Naive thymus-derived CD4-positive, alpha-beta T cell (primary cell): ENCODE measurements at regions not wholly inside any gene's neighbourhood (a gene's known extent, or its start where the extent isn't known, plus 50 kb on each side); places are given as distances from the start of the nearest gene placed in this dataset.
"Not testable (repeated sequence)": the region's sequence is repeated elsewhere in the genome, so short reads cannot be mapped to it uniquely, and the experiment has no call there.

Experiments
- ATAC-seq: fragments of 150-1000 bp; cut with Tn5 transposase; 2 replicates; pipeline ENCODE4 v1.10.0; 2021; ENCODE audit warnings: mild to moderate bottlenecking, moderate library complexity
- CTCF ChIA-PET: fragments of 350-600 bp; sonication (Branson Sonifier 250); formaldehyde crosslinking; loops from one replicate; lab custom pipeline; 2021; ENCODE audit warnings: antibody characterized with exemption; lab: Charles Lee
- POLR2A ChIA-PET: fragments of 350-600 bp; sonication (Branson Sonifier 250); formaldehyde crosslinking; loops from one replicate; lab custom pipeline; 2021; ENCODE audit warnings: antibody characterized with exemption, inconsistent platforms; lab: Charles Lee
- DNase-seq, 9 donors: peaks; one replicate each; pipeline versions ENCODE4 v3.0.0 to v3.0.0-alpha.2; 2020 to 2022; ENCODE audit warnings: mixed read lengths in 1 of 9
- H3K27ac ChIP-seq: one replicate; pipeline ENCODE4 v1.7.0; 2013; ENCODE audit warnings: mild to moderate bottlenecking, low read depth, low read length, moderate library complexity
- H3K27me3 ChIP-seq, 2 donors: one replicate each; pipeline ENCODE4 v1.7.0; 2013; ENCODE audit warnings: low read length in 2 of 2, mild to moderate bottlenecking in 2 of 2, moderate library complexity in 2 of 2; ENCODE audit not compliant: control insufficient read depth in 2 of 2, insufficient read depth in 2 of 2
- H3K36me3 ChIP-seq, 3 experiments: 1 replicate in 2 of 3; 2 replicates in 1 of 3; pipeline ENCODE4 v1.7.0; 2013; ENCODE audit warnings: low read length in 3 of 3, mild to moderate bottlenecking in 3 of 3, moderate library complexity in 1 of 3; ENCODE audit not compliant: insufficient read depth in 3 of 3, control insufficient read depth in 2 of 3
- H3K4me1 ChIP-seq, 2 donors: one replicate each; pipeline ENCODE4 v1.7.0; 2013; ENCODE audit warnings: low read length in 2 of 2, mild to moderate bottlenecking in 2 of 2, moderate library complexity in 1 of 2; ENCODE audit not compliant: control insufficient read depth in 2 of 2, insufficient read depth in 2 of 2
- H3K4me3 ChIP-seq: 2 replicates; pipeline ENCODE4 v1.7.0; 2013; ENCODE audit warnings: mild to moderate bottlenecking, low read length
- H3K9me3 ChIP-seq, 3 experiments: 1 replicate in 2 of 3; 2 replicates in 1 of 3; pipeline ENCODE4 v1.7.0; 2013; ENCODE audit warnings: low read length in 3 of 3; ENCODE audit not compliant: control insufficient read depth in 2 of 3
- H3K27ac Mint-ChIP-seq, 9 donors: one replicate each; pipeline ENCODE4 v1.8.0; 2020 to 2022; ENCODE audit warnings: mixed read lengths in 9 of 9, mild to moderate bottlenecking in 8 of 9, moderate library complexity in 5 of 9, inconsistent platforms in 2 of 9
- H3K27me3 Mint-ChIP-seq, 5 donors: one replicate each; pipeline ENCODE4 v1.8.0; 2021 to 2022; ENCODE audit warnings: mixed read lengths in 5 of 5, mild to moderate bottlenecking in 1 of 5
- H3K36me3 Mint-ChIP-seq, 5 donors: one replicate each; pipeline ENCODE4 v1.8.0; 2020 to 2022; ENCODE audit warnings: mixed read lengths in 5 of 5, mild to moderate bottlenecking in 3 of 5, inconsistent platforms in 1 of 5
- H3K4me1 Mint-ChIP-seq, 7 donors: one replicate each; pipeline ENCODE4 v1.8.0; 2020 to 2022; ENCODE audit warnings: mixed read lengths in 7 of 7, mild to moderate bottlenecking in 3 of 7, inconsistent platforms in 1 of 7
- H3K4me3 Mint-ChIP-seq, 10 donors: one replicate each; pipeline ENCODE4 v1.8.0; 2020 to 2022; ENCODE audit warnings: mild to moderate bottlenecking in 10 of 10, mixed read lengths in 10 of 10, moderate library complexity in 6 of 10, inconsistent platforms in 2 of 10
- H3K9me3 Mint-ChIP-seq, 11 donors: one replicate each; pipeline ENCODE4 v1.8.0; 2020 to 2022; ENCODE audit warnings: mixed read lengths in 11 of 11, mild to moderate bottlenecking in 4 of 11, inconsistent platforms in 1 of 11, moderate library complexity in 1 of 11
- intact Hi-C, 2 donors: fragments of 100-400 bp; cut with micrococcal nuclease; formaldehyde crosslinking; loops; one replicate each; pipeline ENCODE4 v1.15.1; 2023

- no peaks in the 10 kb centered on the region for H3K27me3 ChIP-seq
- Mint-ChIP-seq H3K9me3 (peaks cover 0 to 17% (median 6%) of the 10 kb centered on the region in 11 donors), H3K36me3 (no peaks in the 10 kb centered on the region), H3K27me3 (peaks cover 0 to 19% (median 8%) of the 10 kb centered on the region in 5 donors), H3K4me1 (no peaks in the 10 kb centered on the region), H3K27ac (no peak overlapping the region), H3K4me3 (no peak overlapping the region)
- ChIA-PET CTCF (no interaction called here), POLR2A (no interaction called here)
- H3K27ac ChIP-seq = no peak overlapping the region
- no peaks in the 10 kb centered on the region for H3K4me1 ChIP-seq
- ATAC-seq (no peak), DNase-seq (no peak)
- H3K4me3 ChIP-seq = no peak overlapping the region
- no peaks in the 10 kb centered on the region for H3K36me3 ChIP-seq
- H3K9me3 ChIP-seq = no peaks in the 10 kb centered on the region
- intact Hi-C loops = no loop called here
Measured at GRCh38 chr19:31537136-31537535, 187.9 kb upstream of the TSHZ3 start.

- H3K27me3 Mint-ChIP-seq = peaks cover 0 to 24% (median 9%) of the 10 kb centered on the region in 5 donors
- H3K27ac ChIP-seq, H3K36me3 ChIP-seq, CTCF ChIA-PET, H3K4me1 Mint-ChIP-seq, DNase-seq, H3K4me3 ChIP-seq, H3K4me3 Mint-ChIP-seq, POLR2A ChIA-PET, H3K27ac Mint-ChIP-seq, ATAC-seq, intact Hi-C loops, H3K9me3 ChIP-seq, H3K27me3 ChIP-seq, H3K4me1 ChIP-seq, H3K36me3 Mint-ChIP-seq: not testable (repeated sequence)
- peaks cover 0 to 17% (median 7%) of the 10 kb centered on the region in 11 donors for H3K9me3 Mint-ChIP-seq
Measured at GRCh38 chr19:31537902-31538301, 188.7 kb upstream of the TSHZ3 start.

- no peaks in the 10 kb centered on the region for H3K27me3 ChIP-seq
- no peak for ATAC-seq
- no peaks in the 10 kb centered on the region for H3K36me3 Mint-ChIP-seq
- no peaks in the 10 kb centered on the region for H3K4me1 ChIP-seq
- ChIA-PET POLR2A (interaction anchor here (0.6 kb wide), 1 partner anchor 1744 kb away, joined by 3 read pairs; no protein-coding TSS in a partner anchor), CTCF (no interaction called here)
- H3K4me3 ChIP-seq = no peak overlapping the region
- DNase-seq = no peak
- H3K4me3 Mint-ChIP-seq = no peak overlapping the region
- H3K27ac Mint-ChIP-seq = no peak overlapping the region
- H3K9me3 Mint-ChIP-seq = peaks cover 0 to 18% (median 7%) of the 10 kb centered on the region in 11 donors
- intact Hi-C loops = no loop called here
- H3K27me3 Mint-ChIP-seq = peaks cover 0 to 26% (median 9%) of the 10 kb centered on the region in 5 donors
- H3K9me3 ChIP-seq = no peaks in the 10 kb centered on the region
- no peaks in the 10 kb centered on the region for H3K4me1 Mint-ChIP-seq
- H3K27ac ChIP-seq = no peak overlapping the region
- H3K36me3 ChIP-seq = no peaks in the 10 kb centered on the region
Measured at GRCh38 chr19:31538879-31539278, 189.6 kb upstream of the TSHZ3 start.

- H3K27me3 Mint-ChIP-seq = peaks cover 0 to 31% (median 9%) of the 10 kb centered on the region in 5 donors
- H3K4me3 Mint-ChIP-seq = no peak overlapping the region
Measured at GRCh38 chr19:31539386-31539785, 190.2 kb upstream of the TSHZ3 start.

GRCh38 chr19:31541396-31541795, 192.2 kb upstream of the TSHZ3 start:
- Histone ChIP-seq H3K36me3 (no peaks in the 10 kb centered on the region), H3K27ac (no peak overlapping the region), H3K9me3 (no peaks in the 10 kb centered on the region), H3K27me3 (no peaks in the 10 kb centered on the region), H3K4me1 (no peaks in the 10 kb centered on the region), H3K4me3 (no peak overlapping the region)
- Mint-ChIP-seq H3K4me1 (no peaks in the 10 kb centered on the region), H3K27ac (no peak overlapping the region), H3K9me3 (peaks cover 0 to 26% (median 7%) of the 10 kb centered on the region in 11 donors), H3K36me3 (no peaks in the 10 kb centered on the region), H3K4me3 (no peak overlapping the region), H3K27me3 (peaks cover 0 to 32% (median 6%) of the 10 kb centered on the region in 5 donors)
- DNase-seq = no peak
- intact Hi-C loops = no loop called here
- CTCF ChIA-PET = no interaction called here
- POLR2A ChIA-PET = no interaction called here
- no peak for ATAC-seq

More at GRCh38 chr19:31539386-31539785, 190.2 kb upstream of the TSHZ3 start:
- H3K36me3 Mint-ChIP-seq = no peaks in the 10 kb centered on the region
- H3K4me1 ChIP-seq = no peaks in the 10 kb centered on the region
- no peak overlapping the region for H3K27ac Mint-ChIP-seq
- H3K4me3 ChIP-seq = no peak overlapping the region
- POLR2A ChIA-PET = interaction anchor here (0.6 kb wide), 1 partner anchor 1745 kb away, joined by 3 read pairs; no protein-coding TSS in a partner anchor
- H3K36me3 ChIP-seq = no peaks in the 10 kb centered on the region
- CTCF ChIA-PET = no interaction called here
- no peaks in the 10 kb centered on the region for H3K27me3 ChIP-seq
- DNase-seq (no peak), ATAC-seq (no peak)
- H3K9me3 Mint-ChIP-seq = peaks cover 0 to 23% (median 7%) of the 10 kb centered on the region in 11 donors
- H3K9me3 ChIP-seq = no peaks in the 10 kb centered on the region
- no peaks in the 10 kb centered on the region for H3K4me1 Mint-ChIP-seq
- intact Hi-C loops = no loop called here
- H3K27ac ChIP-seq = no peak overlapping the region

GRCh38 chr19:31543456-31543855, 194.2 kb upstream of the TSHZ3 start:
- Histone ChIP-seq H3K4me3 (no peak overlapping the region), H3K4me1 (no peaks in the 10 kb centered on the region), H3K27ac (no peak overlapping the region), H3K27me3 (no peaks in the 10 kb centered on the region), H3K9me3 (no peaks in the 10 kb centered on the region), H3K36me3 (no peaks in the 10 kb centered on the region)
- Mint-ChIP-seq H3K4me3 (no peak overlapping the region), H3K9me3 (peaks cover 0 to 15% (median 3%) of the 10 kb centered on the region in 11 donors), H3K27ac (no peak overlapping the region), H3K27me3 (peaks cover 0 to 27% (median 6%) of the 10 kb centered on the region in 5 donors), H3K4me1 (no peaks in the 10 kb centered on the region), H3K36me3 (no peaks in the 10 kb centered on the region)
- intact Hi-C loops = no loop called here
- CTCF ChIA-PET = no interaction called here
- ATAC-seq (no peak), DNase-seq (no peak)
- POLR2A ChIA-PET = no interaction called here

- Mint-ChIP-seq H3K9me3 (peaks cover 0 to 18% (median 2%) of the 10 kb centered on the region in 11 donors), H3K27ac (no peak overlapping the region), H3K4me3 (no peak overlapping the region), H3K36me3 (no peaks in the 10 kb centered on the region), H3K4me1 (no peaks in the 10 kb centered on the region), H3K27me3 (peaks cover 0 to 21% (median 10%) of the 10 kb centered on the region in 5 donors)
- no peak overlapping the region for H3K27ac ChIP-seq
- ChIA-PET CTCF (no interaction called here), POLR2A (no interaction called here)
- no peaks in the 10 kb centered on the region for H3K27me3 ChIP-seq
- DNase-seq = no peak
- no peaks in the 10 kb centered on the region for H3K9me3 ChIP-seq
- no peak for ATAC-seq
- H3K4me3 ChIP-seq = no peak overlapping the region
- H3K4me1 ChIP-seq = no peaks in the 10 kb centered on the region
- intact Hi-C loops = no loop called here
- no peaks in the 10 kb centered on the region for H3K36me3 ChIP-seq
Measured at GRCh38 chr19:31545777-31546176, 196.5 kb upstream of the TSHZ3 start.
